ENCODE measurements at regions not wholly inside any gene's neighbourhood (a gene's known extent, or its start where the extent isn't known, plus 50 kb on each side); places are given as distances from the start of the nearest gene placed in this dataset.

DNA sequence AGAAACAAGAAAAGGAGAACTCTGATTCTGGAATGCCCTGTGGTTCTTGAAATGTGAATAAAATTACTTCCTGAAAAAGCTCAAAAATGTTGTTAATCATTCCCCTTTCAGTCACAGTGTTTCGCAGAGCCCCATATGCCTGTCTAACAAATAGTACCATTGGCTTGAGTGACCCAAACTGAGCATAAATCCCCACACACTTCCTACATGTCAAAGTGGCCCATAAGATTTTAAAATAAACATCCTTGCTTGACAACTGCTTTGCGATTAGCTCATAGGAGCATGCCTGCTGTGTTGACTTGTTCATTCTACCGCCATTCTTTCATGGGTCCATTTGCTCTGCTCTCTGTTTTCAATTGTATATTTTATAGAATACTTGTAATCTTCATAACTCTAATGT, 377.8 kb upstream of the SMIM21 start:
- Histone ChIP-seq H3K4me3 (no peak overlapping the region), H3K4me1 (replicated peaks in 1 of 2; ENCODE audit: control insufficient read depth in 2 of 2, insufficient read depth in 2 of 2, low read length in 2 of 2) (no peaks in the 10 kb centered on the region), H3K9me3 (replicated peaks; ENCODE audit: control insufficient read depth, insufficient read depth, low read depth, low read length) (no peaks in the 10 kb centered on the region), H3K9ac (ENCODE audit: insufficient read depth in 1 of 2, low read depth in 2 of 2, low read length in 2 of 2) (no peak overlapping the region), H3K4me2 (ENCODE audit: insufficient read depth, low read length) (no peak overlapping the region), H3K36me3 (ENCODE audit: control insufficient read depth, insufficient read depth, low read length) (no peaks in the 10 kb centered on the region), H2AFZ (ENCODE audit: low read depth, low read length) (no peak overlapping the region), H4K20me1 (replicated peaks; ENCODE audit: control insufficient read depth, insufficient read depth, low read length) (no peaks in the 10 kb centered on the region), H3K79me2 (ENCODE audit: control insufficient read depth, insufficient read depth, low read length) (no peaks in the 10 kb centered on the region), H3K27ac (ENCODE audit: extremely low read depth, low read depth, low read length) (no peak overlapping the region), H3K27me3 (ENCODE audit: control insufficient read depth in 2 of 2, insufficient read depth in 2 of 2, low read length in 2 of 2) (peaks cover 0 to 7% of the 10 kb centered on the region in 2 experiments; a peak in 1 of 5 replicates), H3K9me1 (ENCODE audit: control insufficient read depth, insufficient read depth, low read length) (no peaks in the 10 kb centered on the region)
- ChIA-PET CTCF (ENCODE audit: low intra/inter-chr PET ratio) (no interaction called here), POLR2A (no interaction called here)
- TF ChIP-seq CEBPB (tag; IDR thresholded peaks at IDR 0.05) (no peak), CHCHD3 (CRISPR knock-in tag; IDR thresholded peaks at IDR 0.05) (no peak), RCOR1 (IDR thresholded peaks at IDR 0.05; ENCODE audit: borderline replicate concordance in 1 of 2, low read depth in 2 of 2, low read length in 2 of 2) (no peak), MECOM (CRISPR knock-in tag; IDR thresholded peaks at IDR 0.05) (no peak), THRAP3 (IDR thresholded peaks at IDR 0.05; ENCODE audit: borderline replicate concordance) (no peak), PHF20 (IDR thresholded peaks at IDR 0.05; ENCODE audit: partially characterized antibody) (no peak), ZNF79 (CRISPR knock-in tag; IDR thresholded peaks at IDR 0.05; ENCODE audit: low read depth) (no peak), EHMT2 (IDR thresholded peaks at IDR 0.05) (no peak)
- no peak for FAIRE-seq
- BruUV-seq (replicated peaks), result no TSS peak
- in situ Hi-C loops (cut with MboI), result no loop called here
- no peak for DNase-seq (ENCODE audit: extremely low read depth in 1 of 4, low spot score in 3 of 4)
- intact Hi-C loops (cut with micrococcal nuclease), result no loop called here
- 3% methylated on average over 3 of the region's 3 CpGs for WGBS (ENCODE audit: insufficient coverage, low coverage, missing lambda C conversion rate)
- ATAC-seq, result no peak

DNA sequence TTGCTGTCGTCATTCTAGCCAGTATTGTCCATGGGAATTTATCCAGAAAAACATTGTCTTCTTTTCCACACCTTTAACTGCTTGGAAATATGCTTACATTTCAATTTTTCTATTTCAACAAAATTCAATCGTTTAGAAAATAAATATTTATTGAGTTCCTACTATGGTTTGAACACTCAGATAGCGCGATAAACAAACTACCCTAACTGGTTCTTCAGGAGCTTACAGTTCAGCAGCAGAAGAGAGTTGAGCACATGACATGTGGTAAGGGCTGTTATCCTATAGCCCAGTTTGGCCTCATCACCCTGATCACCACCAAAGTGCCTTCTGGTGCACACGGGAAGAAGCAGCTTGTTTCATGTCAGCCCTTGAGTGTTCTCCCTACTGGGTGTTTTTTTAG, 375.2 kb upstream of the SMIM21 start:
- no peak for FAIRE-seq
- ChIA-PET CTCF (ENCODE audit: low intra/inter-chr PET ratio) (no interaction called here), POLR2A (no interaction called here)
- no peaks in the 10 kb centered on the region for H3K4me1 ChIP-seq (replicated peaks in 1 of 2; ENCODE audit: control insufficient read depth in 2 of 2, insufficient read depth in 2 of 2, low read length in 2 of 2)
- ATAC-seq, result no peak
- peaks cover 0 to 7% of the 10 kb centered on the region in 2 experiments; a peak in 1 of 5 replicates for H3K27me3 ChIP-seq (ENCODE audit: control insufficient read depth in 2 of 2, insufficient read depth in 2 of 2, low read length in 2 of 2)
- in situ Hi-C loops (cut with MboI), result no loop called here
- H3K27ac ChIP-seq (ENCODE audit: extremely low read depth, low read depth, low read length), result no peak overlapping the region
- no peak overlapping the region for H3K9ac ChIP-seq (ENCODE audit: insufficient read depth in 1 of 2, low read depth in 2 of 2, low read length in 2 of 2)
- WGBS (ENCODE audit: insufficient coverage, low coverage, missing lambda C conversion rate), result 0% methylated on average over 4 of the region's 5 CpGs
- H4K20me1 ChIP-seq (replicated peaks; ENCODE audit: control insufficient read depth, insufficient read depth, low read length), result no peaks in the 10 kb centered on the region
- no peaks in the 10 kb centered on the region for H3K9me3 ChIP-seq (replicated peaks; ENCODE audit: control insufficient read depth, insufficient read depth, low read depth, low read length)
- H3K36me3 ChIP-seq (ENCODE audit: control insufficient read depth, insufficient read depth, low read length), result no peaks in the 10 kb centered on the region
- no TSS peak for BruUV-seq (replicated peaks)
- no peak overlapping the region for H2AFZ ChIP-seq (ENCODE audit: low read depth, low read length)
- H3K9me1 ChIP-seq (ENCODE audit: control insufficient read depth, insufficient read depth, low read length), result no peaks in the 10 kb centered on the region
- intact Hi-C loops (cut with micrococcal nuclease), result no loop called here
- H3K4me2 ChIP-seq (ENCODE audit: insufficient read depth, low read length), result no peak overlapping the region
- no peak for DNase-seq (ENCODE audit: extremely low read depth in 1 of 4, low spot score in 3 of 4)
- no peaks in the 10 kb centered on the region for H3K79me2 ChIP-seq (ENCODE audit: control insufficient read depth, insufficient read depth, low read length)
- no peak overlapping the region for H3K4me3 ChIP-seq
- no peak for TF ChIP-seq FOXK2 (conservative IDR thresholded peaks at IDR 0.05 in 1 of 2, IDR thresholded peaks at IDR 0.05 in 1 of 2; ENCODE audit: low read depth in 2 of 2)
- no peak for TF ChIP-seq ATF1 (CRISPR knock-in tag; IDR thresholded peaks at IDR 0.05)
- no peak for TF ChIP-seq ATF1 (tag; IDR thresholded peaks at IDR 0.05)
- no peak for TF ChIP-seq CEBPB (tag; IDR thresholded peaks at IDR 0.05)
- no peak for TF ChIP-seq YBX1 (IDR thresholded peaks at IDR 0.05)
- no peak for TF ChIP-seq TOE1 (IDR thresholded peaks at IDR 0.05; ENCODE audit: borderline replicate concordance)
- no peak for TF ChIP-seq TOE1 (CRISPR knock-in tag; IDR thresholded peaks at IDR 0.05; ENCODE audit: borderline replicate concordance, low read depth)
- TF ChIP-seq MTA3 (IDR thresholded peaks at IDR 0.05; ENCODE audit: borderline replicate concordance), result no peak
- TF ChIP-seq, protein P1, sequence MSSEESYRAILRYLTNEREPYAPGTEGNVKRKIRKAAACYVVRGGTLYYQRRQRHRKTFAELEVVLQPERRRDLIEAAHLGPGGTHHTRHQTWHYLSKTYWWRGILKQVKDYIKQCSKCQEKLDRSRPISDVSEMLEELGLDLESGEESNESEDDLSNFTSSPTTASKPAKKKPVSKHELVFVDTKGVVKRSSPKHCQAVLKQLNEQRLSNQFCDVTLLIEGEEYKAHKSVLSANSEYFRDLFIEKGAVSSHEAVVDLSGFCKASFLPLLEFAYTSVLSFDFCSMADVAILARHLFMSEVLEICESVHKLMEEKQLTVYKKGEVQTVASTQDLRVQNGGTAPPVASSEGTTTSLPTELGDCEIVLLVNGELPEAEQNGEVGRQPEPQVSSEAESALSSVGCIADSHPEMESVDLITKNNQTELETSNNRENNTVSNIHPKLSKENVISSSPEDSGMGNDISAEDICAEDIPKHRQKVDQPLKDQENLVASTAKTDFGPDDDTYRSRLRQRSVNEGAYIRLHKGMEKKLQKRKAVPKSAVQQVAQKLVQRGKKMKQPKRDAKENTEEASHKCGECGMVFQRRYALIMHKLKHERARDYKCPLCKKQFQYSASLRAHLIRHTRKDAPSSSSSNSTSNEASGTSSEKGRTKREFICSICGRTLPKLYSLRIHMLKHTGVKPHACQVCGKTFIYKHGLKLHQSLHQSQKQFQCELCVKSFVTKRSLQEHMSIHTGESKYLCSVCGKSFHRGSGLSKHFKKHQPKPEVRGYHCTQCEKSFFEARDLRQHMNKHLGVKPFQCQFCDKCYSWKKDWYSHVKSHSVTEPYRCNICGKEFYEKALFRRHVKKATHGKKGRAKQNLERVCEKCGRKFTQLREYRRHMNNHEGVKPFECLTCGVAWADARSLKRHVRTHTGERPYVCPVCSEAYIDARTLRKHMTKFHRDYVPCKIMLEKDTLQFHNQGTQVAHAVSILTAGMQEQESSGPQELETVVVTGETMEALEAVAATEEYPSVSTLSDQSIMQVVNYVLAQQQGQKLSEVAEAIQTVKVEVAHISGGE (CRISPR knock-in tag; IDR thresholded peaks at IDR 0.05), result no peak

All from K562 (cell line).